A673 (cell line): ENCODE measurements at regions not wholly inside any gene's neighbourhood (a gene's known extent, or its start where the extent isn't known, plus 50 kb on each side); places are given as distances from the start of the nearest gene placed in this dataset.

Experiments
- BruUV-seq: library from RNA; stranded (reverse); fragments of 400-500 nt; replicated peaks from 2 replicates; lab custom pipeline; 2021; lab: Mats Ljungman, UMichigan
- CTCF ChIA-PET: fragments of 300-600 bp; sonication (Branson Sonifier 250); formaldehyde crosslinking; loops from one replicate; lab custom pipeline; 2022; ENCODE audit warnings: antibody characterized with exemption; lab: Charles Lee
- POLR2A ChIA-PET: fragments of 300-600 bp; sonication (Branson Sonifier 250); formaldehyde crosslinking; loops from one replicate; lab custom pipeline; 2022; ENCODE audit warnings: antibody characterized with exemption; ENCODE audit not compliant: low non-redundant PET; lab: Charles Lee
- DNase-seq: peaks from one replicate; pipeline ENCODE4 v3.0.0-alpha.2; 2015; ENCODE audit warnings: low spot score
- H3K27ac ChIP-seq: fragments of 200-600 bp; sonication (generic); 2 replicates; pipeline ENCODE4 v1.5.1; 2016; ENCODE audit warnings: mixed run types, low read depth, mild to moderate bottlenecking, mixed read lengths, antibody characterized with exemption, low read length; ENCODE audit not compliant: poor library complexity, severe bottlenecking
- H3K27me3 ChIP-seq: fragments of 200-600 bp; sonication (generic); replicated peaks from 2 replicates; pipeline ENCODE4 v1.6.1; 2017; ENCODE audit warnings: mixed run types, low read depth, mild to moderate bottlenecking, mixed read lengths, antibody characterized with exemption, low read length; ENCODE audit not compliant: insufficient read depth, poor library complexity
- H3K36me3 ChIP-seq: fragments of 200-600 bp; sonication (generic); 2 replicates; pipeline ENCODE4 v1.6.1; 2016; ENCODE audit warnings: mixed run types, mild to moderate bottlenecking, mixed read lengths, antibody characterized with exemption, low read length; ENCODE audit not compliant: insufficient read depth, poor library complexity, severe bottlenecking
- H3K4me1 ChIP-seq: fragments of 200-600 bp; sonication (generic); 2 replicates; pipeline ENCODE4 v1.6.1; 2017; ENCODE audit warnings: mixed run types, mild to moderate bottlenecking, mixed read lengths, antibody characterized with exemption, low read length; ENCODE audit not compliant: insufficient read depth, poor library complexity, severe bottlenecking
- H3K4me3 ChIP-seq: fragments of 200-600 bp; sonication (generic); 2 replicates; pipeline ENCODE4 v1.5.1; 2016; ENCODE audit warnings: low read depth, mixed run types, mild to moderate bottlenecking, mixed read lengths, low read length; ENCODE audit not compliant: poor library complexity, severe bottlenecking
- H3K9me3 ChIP-seq: fragments of 200-600 bp; sonication (generic); 2 replicates; pipeline ENCODE4 v1.6.1; 2016; ENCODE audit warnings: mixed run types, low read depth, mild to moderate bottlenecking, mixed read lengths, antibody characterized with exemption, low read length; ENCODE audit not compliant: poor library complexity, severe bottlenecking
- CTCF ChIP-seq: fragments of 300-800, 200-600 bp; sonication (generic); conservative IDR thresholded peaks from 2 replicates; pipeline ENCODE4 v1.5.1; 2017; ENCODE audit warnings: low read depth, mild to moderate bottlenecking, antibody characterized with exemption, low read length, moderate library complexity, mixed read lengths
- EZH2 ChIP-seq: fragments of 200-600 bp; sonication (generic); IDR thresholded peaks from 2 replicates; pipeline ENCODE4 v1.6.1; 2017; ENCODE audit warnings: borderline replicate concordance, low read depth, mild to moderate bottlenecking, mixed read lengths, antibody characterized with exemption, low read length; ENCODE audit not compliant: poor library complexity, severe bottlenecking
- intact Hi-C: fragments of 100-400 bp; cut with micrococcal nuclease; formaldehyde crosslinking; loops from one replicate; pipeline ENCODE4 v1.10.0; 2022; ENCODE audit not compliant: unreplicated experiment

DNA sequence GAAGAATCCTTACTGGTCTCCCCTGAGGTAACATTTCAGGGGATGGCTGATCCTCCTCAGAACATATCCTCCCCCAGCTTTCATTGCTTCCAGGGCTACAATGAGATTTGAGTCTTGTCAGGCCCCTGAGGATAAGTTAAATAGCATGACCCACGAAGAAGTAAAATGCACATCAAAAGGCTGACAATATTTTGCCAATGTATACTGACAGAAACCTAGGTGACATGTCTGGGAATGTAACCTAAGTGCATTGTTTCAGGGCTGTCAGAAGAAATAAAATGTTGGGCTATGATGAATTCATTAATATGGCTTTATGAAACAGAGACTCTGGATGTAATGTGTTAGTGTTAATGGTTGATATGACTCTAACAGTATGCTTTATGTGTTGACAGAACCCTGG, 471.5 kb downstream of the HDGFL1 start:
- BruUV-seq, result no TSS peak
- TF ChIP-seq CTCF, result no peak
- Histone ChIP-seq H3K36me3 (no peaks in the 10 kb centered on the region), H3K9me3 (no peaks in the 10 kb centered on the region), H3K27ac (no peak overlapping the region), H3K4me3 (no peak overlapping the region), H3K27me3 (no peaks in the 10 kb centered on the region), H3K4me1 (no peaks in the 10 kb centered on the region)
- intact Hi-C loops, result no loop called here
- DNase-seq, result no peak
- CTCF ChIA-PET, result no interaction called here
- POLR2A ChIA-PET, result no interaction called here

GRCh38 chr6:23045280-23045679, 475.9 kb downstream of the HDGFL1 start:
- Histone ChIP-seq H3K27ac (no peak overlapping the region), H3K4me3 (no peak overlapping the region), H3K4me1 (no peaks in the 10 kb centered on the region), H3K36me3 (no peaks in the 10 kb centered on the region), H3K27me3 (no peaks in the 10 kb centered on the region), H3K9me3 (no peaks in the 10 kb centered on the region)
- no peak for TF ChIP-seq EZH2
- no peak for TF ChIP-seq CTCF
- POLR2A ChIA-PET, result no interaction called here
- DNase-seq, result no peak
- intact Hi-C loops, result no loop called here
- CTCF ChIA-PET, result interaction anchor here (0.6 kb wide), 1 partner anchor 33 kb away, joined by 3 read pairs; no protein-coding TSS in a partner anchor
- BruUV-seq, result no TSS peak

- no peak overlapping the region for H3K27ac ChIP-seq
- no peak overlapping the region for H3K4me3 ChIP-seq
- intact Hi-C loops, result no loop called here
- TF ChIP-seq EZH2 (no peak), CTCF (no peak)
- ChIA-PET CTCF (no interaction called here), POLR2A (no interaction called here)
- H3K27me3 ChIP-seq, result no peaks in the 10 kb centered on the region
- no TSS peak for BruUV-seq
- H3K9me3 ChIP-seq, result no peaks in the 10 kb centered on the region
- no peaks in the 10 kb centered on the region for H3K36me3 ChIP-seq
- H3K4me1 ChIP-seq, result no peaks in the 10 kb centered on the region
- no peak for DNase-seq
Observed at GRCh38 chr6:23055523-23055922, 486.2 kb downstream of the HDGFL1 start.
